ENCODE measurements at regions not wholly inside any gene's neighbourhood (a gene's known extent, or its start where the extent isn't known, plus 50 kb on each side); places are given as distances from the start of the nearest gene placed in this dataset.

GRCh38 chr5:2908086-2908485 is 156.6 kb upstream of the IRX2 start:
- TF ChIP-seq, protein P1, sequence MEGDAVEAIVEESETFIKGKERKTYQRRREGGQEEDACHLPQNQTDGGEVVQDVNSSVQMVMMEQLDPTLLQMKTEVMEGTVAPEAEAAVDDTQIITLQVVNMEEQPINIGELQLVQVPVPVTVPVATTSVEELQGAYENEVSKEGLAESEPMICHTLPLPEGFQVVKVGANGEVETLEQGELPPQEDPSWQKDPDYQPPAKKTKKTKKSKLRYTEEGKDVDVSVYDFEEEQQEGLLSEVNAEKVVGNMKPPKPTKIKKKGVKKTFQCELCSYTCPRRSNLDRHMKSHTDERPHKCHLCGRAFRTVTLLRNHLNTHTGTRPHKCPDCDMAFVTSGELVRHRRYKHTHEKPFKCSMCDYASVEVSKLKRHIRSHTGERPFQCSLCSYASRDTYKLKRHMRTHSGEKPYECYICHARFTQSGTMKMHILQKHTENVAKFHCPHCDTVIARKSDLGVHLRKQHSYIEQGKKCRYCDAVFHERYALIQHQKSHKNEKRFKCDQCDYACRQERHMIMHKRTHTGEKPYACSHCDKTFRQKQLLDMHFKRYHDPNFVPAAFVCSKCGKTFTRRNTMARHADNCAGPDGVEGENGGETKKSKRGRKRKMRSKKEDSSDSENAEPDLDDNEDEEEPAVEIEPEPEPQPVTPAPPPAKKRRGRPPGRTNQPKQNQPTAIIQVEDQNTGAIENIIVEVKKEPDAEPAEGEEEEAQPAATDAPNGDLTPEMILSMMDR (IDR thresholded peaks at IDR 0.05) = no peak

DNA sequence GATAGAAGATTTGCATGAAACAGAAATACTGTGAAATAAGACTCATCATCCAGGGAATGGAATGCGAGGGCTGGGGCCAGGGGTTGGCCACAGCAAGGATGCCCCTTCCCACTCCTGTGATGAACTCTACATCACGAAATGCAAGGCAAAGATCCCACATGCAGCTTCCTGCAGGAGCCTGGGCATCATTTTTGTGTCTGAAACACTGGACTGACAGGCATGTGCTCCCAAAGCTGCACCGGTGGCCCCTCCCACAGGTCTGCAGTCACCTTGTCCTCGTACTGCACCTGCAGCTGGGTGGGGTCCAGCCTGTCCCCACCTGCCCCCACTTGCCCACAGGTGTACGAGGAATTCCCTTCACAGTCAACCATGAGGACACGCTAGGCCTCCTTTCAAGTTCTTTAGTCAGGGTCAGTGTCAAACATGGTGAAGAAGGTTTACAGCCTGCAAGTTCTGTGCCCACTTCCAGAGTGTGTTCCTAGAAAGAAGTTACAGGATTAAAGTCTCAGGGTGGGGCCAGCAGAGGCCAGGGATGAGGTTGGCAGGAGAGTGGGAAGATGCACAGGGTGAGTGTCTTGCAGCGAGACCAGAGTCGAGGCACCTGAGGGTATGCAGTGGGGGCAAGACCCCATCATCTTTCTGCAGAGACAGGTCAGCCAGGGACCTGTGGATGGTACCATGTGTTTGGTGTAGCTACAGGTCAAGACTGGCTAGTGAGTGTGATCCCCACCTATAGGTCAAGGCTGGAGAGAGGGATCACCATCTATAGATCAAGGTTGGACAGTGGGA is 155.0 kb upstream of the IRX2 start:
- TF ChIP-seq, protein P1 (IDR thresholded peaks at IDR 0.05) = no peak

DNA sequence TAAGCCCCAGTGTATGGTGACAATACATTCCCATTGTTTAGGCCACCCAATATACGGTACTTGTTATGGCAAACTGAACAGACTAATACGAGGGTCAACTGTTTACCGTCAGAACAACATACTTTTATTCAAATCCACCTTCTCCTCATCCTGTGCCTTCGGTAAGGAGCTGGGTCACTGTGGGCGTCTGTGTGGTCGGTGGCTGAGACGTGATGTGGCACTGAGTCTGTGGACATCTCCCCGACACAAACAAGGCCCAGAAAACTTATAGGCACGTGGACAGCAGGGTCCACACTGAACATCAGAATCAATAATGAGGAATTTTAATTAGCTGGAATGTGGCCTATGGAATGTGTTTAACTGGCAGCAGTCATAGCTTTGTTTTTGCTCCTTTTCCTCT is 154.3 kb upstream of the IRX2 start:
- TF ChIP-seq, protein P1 (IDR thresholded peaks at IDR 0.05) = no peak

DNA sequence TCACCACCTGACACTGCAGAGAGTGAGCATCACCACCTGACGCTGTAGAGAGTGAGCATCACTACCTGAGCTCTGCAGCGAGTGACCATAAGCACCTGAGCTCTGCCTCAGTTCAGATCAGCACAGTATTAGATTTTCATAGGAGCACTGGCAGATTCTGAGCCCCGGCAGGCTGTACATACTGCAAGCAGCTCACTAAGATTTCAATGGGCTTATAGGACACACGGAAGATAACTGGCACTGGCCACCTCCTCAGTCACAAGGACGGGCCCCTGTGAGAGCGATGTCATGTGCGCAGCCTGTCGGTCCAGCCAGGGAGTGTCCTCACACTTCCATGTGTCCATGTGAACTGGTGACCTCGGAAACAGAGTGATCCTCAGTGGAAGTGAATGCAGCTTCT is 153.5 kb upstream of the IRX2 start:
- TF ChIP-seq, protein P1 (IDR thresholded peaks at IDR 0.05) = no peak

- TF ChIP-seq, protein P1 (IDR thresholded peaks at IDR 0.05) = no peak
Observed at GRCh38 chr5:2904399-2904798, 152.9 kb upstream of the IRX2 start.

DNA sequence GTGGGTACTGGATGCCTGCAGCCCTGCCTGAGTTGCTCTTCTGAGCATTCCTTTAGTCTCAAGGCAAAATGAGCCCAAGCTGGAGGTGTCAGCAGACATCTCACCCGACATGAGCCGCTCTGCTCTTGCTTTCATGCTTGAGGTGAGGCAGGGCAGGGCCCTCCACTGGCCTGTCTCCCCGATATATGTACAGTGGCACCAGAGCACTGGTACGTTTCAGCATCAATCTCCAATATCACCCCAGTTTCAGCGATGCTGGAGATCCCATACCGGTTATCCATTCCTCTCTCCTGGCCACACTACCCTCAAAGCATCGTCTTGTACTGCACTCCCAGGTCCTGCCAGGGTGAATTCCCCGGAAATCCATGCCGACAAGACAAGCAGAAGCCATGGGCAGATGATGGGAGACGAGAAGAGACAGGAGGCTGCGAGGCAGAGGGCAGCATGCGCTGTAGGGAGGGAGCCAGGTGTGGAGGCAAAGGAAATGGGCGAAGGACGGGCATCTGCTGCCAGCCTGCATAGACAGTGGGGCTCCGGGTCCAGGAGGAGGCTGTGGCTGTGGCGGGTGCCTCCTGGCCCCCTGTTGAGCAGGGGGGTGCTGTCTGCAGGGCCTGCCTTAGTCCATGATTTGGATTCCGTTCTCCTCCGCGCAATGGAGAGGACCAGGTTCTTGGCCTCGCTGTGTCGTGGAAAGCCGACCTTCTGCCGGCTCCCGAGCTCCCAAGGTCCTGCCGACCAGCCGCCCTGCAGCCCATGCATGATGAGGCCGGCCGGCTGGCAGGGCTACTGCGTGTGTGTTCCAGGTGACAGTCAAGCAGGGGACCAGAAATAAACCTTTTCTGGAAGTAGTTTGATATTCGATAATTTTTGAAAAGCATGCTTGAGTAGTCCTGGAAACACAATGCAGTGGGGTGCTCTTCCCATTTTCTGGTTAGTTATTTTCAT is 152.2 kb upstream of the IRX2 start:
- TF ChIP-seq, protein P1 (IDR thresholded peaks at IDR 0.05) = no peak

- TF ChIP-seq, protein P1 (IDR thresholded peaks at IDR 0.05) = no peak
Observed at GRCh38 chr5:2902742-2903297, 151.3 kb upstream of the IRX2 start.

All from LNCAP (cell line).